GM19452 (cell line): ENCODE measurements at regions not wholly inside any gene's neighbourhood (a gene's known extent, or its start where the extent isn't known, plus 50 kb on each side); places are given as distances from the start of the nearest gene placed in this dataset.
"Not testable (repeated sequence)": the region's sequence is repeated elsewhere in the genome, so short reads cannot be mapped to it uniquely, and the experiment has no call there.

Source experiments
- ATAC-seq: cut with Tn5 transposase; IDR thresholded peaks from one replicate; pipeline ENCODE4 v1.9.1; 2021; ENCODE audit not compliant: unreplicated experiment

DNA sequence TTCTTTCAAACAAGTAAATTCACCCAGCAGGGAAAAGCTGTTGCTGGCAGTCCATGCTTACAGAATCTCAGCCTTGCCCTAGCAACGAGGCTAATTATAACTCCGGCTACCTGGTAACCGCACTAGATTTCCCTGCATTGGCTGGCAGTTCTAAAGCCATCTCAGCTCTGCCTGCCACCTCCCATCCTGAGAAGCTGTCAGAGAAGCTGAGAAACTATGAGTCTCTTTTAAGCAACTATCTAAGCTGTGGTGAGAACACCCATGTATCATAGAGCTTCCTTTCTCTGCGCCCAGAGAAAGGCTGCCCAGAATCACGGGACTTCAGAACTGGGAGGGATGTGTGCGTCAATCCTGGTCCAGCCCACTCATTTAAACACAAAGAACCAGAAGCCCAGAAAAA, 113.9 kb upstream of the NBPF26 start:
- not testable (repeated sequence) for ATAC-seq

DNA sequence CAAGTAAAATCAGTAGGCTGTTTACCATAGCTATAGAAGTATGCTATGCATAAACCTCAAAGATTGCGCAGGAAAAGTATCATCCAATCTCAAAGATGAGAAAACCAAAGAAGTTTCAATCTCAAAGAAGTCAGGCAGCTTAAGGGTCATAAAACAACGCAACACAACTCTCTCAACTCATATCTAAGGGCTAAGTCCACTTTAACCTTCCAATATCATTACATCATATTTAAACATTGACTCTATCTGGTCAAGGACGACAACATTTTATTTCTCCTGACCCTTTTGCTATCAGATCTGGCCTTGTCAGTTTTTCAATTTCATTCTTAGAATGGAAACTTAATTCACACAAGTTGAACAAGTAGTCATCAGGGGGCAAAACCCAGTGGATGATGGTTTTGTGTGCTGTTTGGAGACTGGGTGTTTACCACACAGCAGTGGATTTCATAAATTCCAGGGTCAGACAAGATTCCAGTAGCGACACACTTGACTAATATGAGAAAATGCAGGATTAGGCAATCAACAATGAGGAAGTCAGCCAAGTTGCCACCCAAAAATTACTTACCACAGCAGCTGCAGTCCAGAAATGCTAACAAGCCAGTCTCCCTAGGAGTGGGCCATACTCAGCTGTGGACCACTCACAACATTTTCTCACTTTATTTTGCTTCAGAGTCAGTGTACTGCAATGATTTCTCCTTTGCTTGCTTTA, 108.7 kb upstream of the NBPF26 start:
- ATAC-seq: not testable (repeated sequence)

DNA sequence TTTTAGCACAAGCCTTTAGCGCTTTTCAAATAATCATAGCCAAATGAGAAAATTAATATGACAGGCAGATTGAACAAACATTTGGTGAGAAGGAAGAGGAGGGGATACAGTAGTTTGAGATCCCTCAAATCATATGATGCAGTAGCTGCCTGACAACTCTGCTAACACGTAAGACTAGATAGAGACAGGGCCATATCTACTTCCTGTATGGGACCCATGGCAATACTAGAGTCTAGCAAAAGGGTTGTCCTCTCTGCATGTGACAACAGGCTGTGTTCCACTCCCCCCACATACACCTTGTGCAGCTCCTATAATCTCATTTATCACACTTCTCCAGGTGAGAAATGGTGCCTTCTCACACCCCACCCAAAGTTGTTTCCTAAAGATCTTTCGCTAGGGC, 106.3 kb upstream of the NBPF26 start:
- ATAC-seq: not testable (repeated sequence)

DNA sequence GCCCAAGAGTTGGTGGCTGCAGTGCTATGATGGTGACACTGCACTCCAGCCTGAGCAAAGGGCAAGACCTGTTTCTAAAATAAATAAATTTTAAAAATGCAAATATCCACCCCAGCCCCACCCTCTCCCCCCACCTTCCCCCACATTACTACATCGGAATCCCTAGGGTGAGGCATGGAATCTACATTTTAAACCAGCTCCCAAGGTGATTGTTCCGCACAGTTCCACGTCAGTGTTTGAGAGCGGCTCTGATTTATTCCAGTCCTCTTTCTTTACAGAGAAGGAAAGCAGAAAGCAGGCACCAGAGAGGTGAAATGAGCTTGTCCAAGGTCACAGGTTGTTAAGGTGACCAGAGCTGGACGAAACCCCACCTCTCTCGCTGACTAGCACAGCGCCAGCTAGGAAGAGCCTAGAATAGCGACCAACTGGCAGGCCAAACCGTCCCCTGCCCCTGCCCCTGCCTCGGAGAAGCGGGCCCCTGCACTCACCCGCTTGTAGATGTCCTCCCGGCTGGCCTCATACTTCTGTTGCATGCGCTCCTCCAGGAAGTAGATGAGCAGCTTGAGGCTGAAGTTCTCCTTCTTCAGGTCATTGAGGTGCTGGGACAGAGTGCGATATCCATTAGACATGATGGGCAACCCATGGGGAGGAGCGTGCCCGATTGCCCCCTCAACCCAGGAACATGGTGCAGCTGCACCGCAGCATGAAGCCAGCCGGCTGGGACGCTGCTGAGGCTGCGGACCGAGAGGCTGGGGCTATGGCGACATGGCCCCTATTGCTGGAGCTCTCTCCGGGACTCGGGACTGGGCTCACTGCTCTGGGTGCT, 103.7 kb upstream of the NBPF26 start:
- not testable (repeated sequence) for ATAC-seq

DNA sequence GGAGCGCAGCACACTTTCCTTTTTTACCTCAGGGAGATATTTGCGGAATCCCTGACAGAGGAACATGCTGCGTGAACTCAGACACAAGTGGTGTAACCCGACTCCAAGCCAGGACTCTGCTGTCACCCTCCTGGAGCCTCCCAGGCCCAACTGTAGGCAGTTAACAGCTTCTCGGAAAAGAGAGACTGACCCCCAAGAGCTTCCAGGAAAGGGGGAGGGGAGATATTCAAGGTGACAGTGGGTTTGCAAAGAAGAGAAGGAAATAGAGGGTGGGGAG, 103.1 kb upstream of the NBPF26 start:
- ATAC-seq: not testable (repeated sequence)

DNA sequence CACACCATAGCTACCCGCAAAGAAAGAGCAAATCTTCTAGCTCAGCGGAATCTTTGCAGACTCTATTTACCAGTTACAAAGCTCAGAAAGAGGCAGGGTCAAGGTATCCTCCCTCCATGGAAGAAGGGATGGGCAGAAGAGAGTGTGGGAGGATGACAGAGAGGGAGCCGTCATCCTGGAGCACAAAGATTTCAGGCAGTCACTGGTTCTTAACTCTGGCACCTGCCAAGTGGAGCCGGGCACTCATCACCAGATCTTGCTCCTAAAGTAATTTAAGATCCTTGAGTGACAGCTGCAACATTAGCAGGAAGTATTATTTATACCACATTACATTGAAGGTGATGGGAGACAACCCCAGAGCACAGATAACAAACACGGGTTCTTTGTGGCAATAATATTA, 102.5 kb upstream of the NBPF26 start:
- not testable (repeated sequence) for ATAC-seq

DNA sequence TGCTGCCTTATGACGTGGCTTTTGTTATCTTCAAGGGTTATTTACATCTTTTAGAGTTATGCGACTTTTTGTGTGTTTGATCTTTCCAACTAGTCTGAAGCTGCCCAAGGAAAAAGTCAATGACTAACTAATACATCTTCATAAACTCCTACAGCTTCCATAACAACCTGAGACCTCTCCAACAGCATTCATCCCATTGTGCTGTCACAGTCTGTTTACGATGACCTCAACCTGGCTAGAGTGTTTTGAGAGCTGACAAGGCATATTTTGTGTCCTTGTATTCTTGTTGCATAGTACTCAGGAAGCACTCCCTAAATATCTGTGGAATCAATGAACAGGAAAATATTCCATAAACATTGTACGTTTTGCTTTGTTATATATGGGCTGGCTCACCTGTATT, 100.2 kb upstream of the NBPF26 start:
- ATAC-seq: not testable (repeated sequence)

DNA sequence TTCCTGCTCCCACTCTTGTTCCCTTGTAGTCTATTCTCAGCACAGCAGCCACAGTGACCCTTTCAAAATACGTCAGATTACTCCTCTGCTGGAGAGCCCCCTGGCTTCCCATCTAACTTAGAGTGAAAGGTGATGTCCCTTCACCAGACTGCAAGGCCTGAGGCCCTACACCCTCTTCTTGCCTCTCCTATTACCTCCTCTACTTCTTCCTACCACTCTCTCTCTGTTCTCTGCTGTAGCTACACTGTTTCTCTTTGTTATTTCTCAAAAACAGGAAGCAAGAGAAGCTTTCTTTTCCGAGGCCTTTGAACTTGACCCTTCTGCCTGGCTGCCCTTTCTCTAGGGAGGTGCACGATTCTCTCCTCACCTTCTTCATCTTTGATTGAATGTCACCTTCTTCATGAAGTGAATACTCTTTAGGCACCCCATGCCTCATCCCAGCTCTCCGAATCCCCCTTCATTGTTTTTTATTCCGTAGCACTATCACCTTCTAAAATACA, 99.1 kb upstream of the NBPF26 start:
- not testable (repeated sequence) for ATAC-seq

DNA sequence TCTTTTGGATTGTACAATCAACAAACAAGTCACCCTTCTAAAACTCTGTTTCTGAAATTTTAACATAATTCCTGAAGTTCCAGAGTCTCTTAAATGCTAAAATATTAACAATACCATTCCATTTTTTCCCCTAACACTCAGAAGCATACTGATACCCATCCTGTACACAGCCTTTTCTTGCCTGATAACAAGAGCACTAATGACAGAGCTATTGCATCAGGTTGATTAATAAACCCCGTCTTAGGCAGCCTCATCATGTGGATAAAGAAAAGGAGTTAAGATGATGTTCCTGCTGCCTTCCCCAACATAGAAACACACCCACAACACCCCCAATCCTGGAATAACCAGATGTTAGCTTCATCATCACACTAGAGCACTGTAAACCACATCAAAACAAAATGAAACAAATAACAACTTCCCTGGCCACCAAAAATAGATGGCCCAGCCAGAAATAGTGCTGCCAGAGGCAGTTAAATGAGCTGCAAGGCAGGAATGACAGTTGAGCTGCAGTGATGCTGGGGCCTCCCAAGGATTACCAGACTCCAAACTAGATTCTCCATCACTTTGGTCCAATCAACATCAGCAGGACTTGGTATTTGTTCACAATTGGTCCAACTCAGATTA, 93.8 kb upstream of the NBPF26 start:
- not testable (repeated sequence) for ATAC-seq

DNA sequence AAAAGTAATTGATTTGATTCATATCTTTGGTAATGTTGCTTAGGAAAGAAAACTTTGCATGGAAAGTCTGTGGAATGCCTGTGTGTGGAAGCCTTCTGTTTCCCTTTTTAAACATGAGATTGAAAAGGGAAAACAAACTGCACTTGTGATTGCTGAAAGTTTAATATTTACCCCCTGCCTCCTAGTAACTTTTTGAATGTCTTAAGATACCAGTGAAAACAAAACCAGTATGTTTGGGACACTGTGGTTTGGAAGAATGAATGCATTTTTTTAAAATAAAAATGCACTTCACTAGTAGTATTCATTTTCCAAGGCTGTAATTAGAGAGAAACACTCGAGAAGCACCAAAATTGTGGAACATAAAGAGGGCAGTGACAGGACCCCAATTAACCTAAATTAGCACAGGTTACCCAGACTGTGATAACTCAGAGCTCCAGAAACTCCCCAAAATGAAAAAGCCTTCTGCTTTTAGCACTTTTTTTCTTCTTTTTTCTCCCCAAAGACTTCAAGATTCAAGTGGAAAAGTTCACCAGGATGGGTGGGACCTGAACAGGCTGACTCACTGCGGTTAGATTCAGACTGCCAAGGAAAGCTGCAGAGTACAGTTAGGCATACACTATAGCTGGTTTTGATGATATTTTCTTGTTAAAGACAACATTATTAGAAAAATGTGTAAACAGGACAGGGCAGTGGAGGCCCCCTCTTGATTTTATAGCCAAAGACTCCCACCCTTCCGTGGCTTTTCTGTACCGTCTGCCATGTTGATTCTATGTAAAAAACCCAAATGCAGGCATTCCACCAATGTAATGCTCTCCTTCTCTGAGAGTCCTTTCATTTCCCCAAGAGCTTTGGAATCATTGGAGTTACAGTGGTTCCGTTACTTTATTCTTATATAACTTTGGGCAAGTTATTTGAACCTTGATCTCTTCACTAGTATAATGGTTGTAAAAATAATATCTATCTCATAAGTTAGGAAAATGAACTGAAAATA, 88.6 kb upstream of the NBPF26 start:
- ATAC-seq: not testable (repeated sequence)

DNA sequence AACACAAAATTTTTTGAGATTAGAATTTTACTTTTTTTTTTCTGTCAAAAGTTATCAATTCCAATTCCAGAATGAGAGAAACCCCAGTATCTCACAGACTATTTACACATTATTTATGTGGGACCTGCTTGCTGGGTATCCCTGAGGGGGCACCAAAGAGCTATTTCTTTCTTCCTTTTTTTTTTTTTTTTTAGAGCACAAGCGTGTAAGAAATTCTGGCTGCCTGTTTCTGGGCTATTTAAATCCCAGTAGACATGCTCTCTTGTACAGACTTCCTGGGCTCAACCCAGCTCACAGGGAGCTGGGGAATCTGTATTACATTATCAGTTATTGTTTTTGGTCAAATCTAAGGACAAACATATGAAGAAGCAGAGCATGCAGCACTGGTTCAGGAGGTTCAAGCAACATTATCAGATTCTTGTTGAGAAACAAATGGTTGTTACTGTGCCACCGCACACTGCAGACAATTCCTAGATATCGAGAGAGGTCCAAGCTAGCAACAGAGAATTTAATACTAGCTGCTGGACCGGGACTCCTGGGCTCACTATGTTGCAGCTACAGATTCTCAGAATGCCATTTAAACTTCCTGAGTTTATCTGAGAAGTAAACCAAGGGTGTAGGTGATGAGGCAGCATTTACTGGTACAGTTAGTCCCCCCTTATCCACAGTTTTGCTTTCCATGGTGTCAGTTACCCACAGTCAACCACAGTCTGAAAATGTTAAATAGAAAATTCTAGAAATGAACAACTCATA, 83.3 kb upstream of the NBPF26 start:
- ATAC-seq: not testable (repeated sequence)

DNA sequence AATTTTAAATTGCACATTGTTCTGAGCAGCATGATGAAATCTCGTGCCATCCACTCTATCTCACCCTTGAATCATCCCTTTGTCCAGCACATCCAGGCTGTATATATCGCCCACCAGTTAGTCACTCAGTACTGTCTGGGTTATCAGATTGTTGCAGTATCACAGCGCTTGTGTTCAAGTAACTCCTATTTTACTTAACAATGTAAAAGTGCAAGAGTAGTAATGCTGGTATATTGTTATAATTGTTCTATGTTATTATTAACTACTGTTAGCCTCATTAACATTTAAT, 82.8 kb upstream of the NBPF26 start:
- ATAC-seq: not testable (repeated sequence)

DNA sequence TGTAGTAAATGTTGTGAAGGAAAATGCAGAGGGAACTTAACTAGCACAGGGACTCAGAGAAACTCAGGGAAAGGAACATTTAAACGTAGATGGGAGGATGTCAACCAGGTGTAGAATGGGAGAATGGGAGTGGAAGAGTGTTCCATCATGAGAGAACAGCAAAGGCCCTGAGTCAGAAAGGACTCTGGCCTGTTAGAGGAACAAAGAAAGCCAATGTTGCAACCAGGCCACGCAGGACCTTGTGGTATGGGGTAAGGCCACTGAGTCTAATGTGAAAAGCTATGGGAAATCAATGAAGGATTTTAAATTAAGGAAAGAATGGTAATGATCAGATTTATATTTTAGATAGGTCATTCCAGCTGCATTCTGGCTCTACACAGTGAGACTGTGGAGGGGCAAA, 76.6 kb upstream of the NBPF26 start:
- not testable (repeated sequence) for ATAC-seq

DNA sequence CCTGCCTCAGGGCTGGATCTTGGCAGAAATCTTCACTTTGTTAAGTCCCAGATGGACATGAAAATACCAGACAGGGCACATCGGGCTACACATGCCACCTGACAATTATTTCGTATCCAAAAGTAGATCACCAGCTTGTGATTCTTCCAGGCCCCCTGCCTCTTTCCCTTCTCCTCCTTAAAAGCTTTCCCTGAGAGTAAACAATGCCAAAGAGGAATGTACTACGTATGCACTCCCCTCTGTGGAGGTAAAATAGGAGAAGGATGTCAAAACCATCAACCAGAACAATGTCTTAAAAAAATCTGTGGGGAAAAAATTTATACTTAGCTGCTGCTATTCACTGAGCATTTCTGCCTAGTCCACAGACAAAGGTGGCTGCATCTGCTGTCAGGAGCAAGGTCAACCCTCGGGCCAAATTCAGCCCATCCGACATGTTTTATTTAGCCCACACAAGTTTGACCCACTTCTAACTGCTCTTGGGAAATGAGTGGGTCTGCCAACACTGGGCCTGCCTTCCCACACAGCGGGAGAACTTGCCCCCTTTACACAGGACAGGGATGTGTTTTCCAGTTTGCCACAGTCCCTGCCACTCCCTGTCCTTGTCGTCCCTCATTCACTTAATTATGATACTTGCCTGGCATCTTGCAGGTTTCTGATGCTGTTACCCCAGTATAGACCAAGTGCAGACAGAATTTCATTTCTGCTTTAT, 74.7 kb upstream of the NBPF26 start:
- ATAC-seq: not testable (repeated sequence)

DNA sequence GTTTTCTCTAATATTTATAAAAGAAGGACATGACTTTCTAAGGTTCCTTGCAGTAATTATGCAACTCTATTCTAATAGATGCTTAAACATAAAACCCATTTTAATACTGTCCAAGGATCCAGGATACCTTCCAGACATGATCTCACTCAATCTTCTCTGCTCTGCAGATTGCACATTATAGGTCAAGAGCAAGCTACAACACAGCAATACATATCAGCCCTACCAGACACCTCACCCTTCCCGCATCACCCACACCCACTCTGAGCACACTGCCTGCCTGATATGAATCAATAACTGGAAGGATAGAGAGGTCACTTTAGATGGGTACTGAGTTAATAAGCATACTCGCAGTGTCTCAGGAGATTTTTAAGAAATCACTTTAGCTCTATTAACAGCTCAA, 74.0 kb upstream of the NBPF26 start:
- ATAC-seq: not testable (repeated sequence)

DNA sequence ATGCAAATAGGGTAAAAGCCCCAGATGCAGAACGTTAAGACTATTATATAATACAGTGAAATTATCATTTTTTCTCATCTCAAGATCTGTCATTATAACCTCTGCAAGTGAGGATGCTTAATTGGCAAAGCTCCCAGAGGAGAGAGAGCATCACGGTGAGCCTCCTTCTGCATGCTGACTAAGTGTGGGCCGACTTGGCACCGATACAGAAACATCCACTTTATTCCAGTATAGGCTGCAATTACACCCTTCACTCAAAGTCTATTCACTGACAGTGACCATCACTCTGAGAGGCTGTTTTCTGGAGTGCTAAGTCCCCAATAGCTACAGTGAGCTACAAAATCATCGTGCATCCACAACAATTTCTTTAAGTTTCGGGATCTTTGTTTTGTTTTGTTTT, 69.6 kb upstream of the NBPF26 start:
- ATAC-seq: not testable (repeated sequence)

DNA sequence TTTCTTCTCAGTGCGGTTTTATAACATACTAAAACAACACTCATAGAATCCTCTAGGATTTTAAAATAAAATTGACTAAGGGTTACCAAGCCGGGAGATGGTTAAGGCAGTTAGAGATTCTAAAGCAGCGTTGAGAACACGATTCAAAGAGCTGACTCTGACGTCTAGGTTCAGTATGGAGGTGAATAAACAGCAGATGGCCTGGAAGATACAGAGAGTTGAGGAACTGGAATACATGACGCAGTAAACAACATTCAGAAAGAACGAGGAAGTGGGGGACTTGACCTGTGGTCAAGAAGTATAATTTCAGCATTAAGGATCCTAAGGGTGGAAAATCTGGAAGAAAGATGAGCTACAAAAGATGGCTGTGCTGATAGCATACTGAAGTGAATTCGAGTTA, 68.4 kb upstream of the NBPF26 start:
- not testable (repeated sequence) for ATAC-seq

DNA sequence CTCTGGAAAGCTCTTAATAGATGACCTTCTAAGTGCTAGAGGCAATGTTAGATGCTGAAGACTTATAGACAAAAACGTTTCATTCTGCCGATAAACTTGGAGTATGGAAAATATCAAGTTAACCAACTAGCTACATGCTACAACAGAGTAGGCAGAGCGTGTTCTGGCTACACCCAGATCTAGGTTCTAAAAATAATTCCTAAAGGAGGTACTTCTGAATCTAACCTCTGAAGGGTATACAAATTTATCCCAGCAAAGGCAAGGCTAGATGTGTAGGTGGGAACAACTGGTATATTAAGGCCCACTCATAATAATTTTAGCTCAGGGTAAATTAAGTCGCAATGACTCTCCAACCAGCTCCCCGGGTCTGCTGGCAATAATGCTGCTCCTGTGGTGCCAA, 67.6 kb upstream of the NBPF26 start:
- not testable (repeated sequence) for ATAC-seq

DNA sequence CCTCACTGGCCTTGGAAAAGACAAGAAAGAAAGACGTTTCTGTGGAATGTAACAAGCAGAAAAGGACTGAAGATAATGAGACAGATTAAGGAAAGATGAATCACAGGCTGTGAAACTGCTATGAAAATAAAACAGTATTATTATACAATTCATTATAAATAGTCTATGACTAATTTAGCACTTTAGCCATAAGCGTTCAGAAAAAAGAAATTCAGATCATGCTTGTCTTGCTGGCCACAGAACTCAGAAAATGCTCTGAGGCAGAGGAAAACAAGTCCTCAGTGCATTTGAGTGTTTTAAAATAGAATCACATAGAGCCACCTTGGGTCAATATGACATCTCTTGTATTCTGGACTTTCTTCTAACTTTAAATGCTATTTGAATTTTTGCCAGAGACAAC, 65.9 kb upstream of the NBPF26 start:
- ATAC-seq: not testable (repeated sequence)
